DOHH2 (cell line): ENCODE measurements at regions not wholly inside any gene's neighbourhood (a gene's known extent, or its start where the extent isn't known, plus 50 kb on each side); places are given as distances from the start of the nearest gene placed in this dataset.

Experiments
- CTCF ChIP-seq: fragments of 200-600 bp; sonication (generic); IDR thresholded peaks from one replicate; pipeline ENCODE4 v1.5.1; 2014; ENCODE audit warnings: antibody characterized with exemption, mild to moderate bottlenecking, low read depth, low read length; ENCODE audit not compliant: poor library complexity, severe bottlenecking
- EZH2phosphoT487 ChIP-seq: fragments of 200-600 bp; sonication (generic); IDR thresholded peaks from 2 replicates; pipeline ENCODE4 v1.6.1; 2017; ENCODE audit warnings: borderline replicate concordance, mild to moderate bottlenecking, antibody characterized with exemption, low read length, moderate library complexity, mixed read lengths

GRCh38 chr12:47387994-47388393 lies 308.2 kb upstream of the AMIGO2 start:
- TF ChIP-seq CTCF = no peak
- no peak for TF ChIP-seq EZH2phosphoT487
